Activated CD4-positive, CD25-positive, alpha-beta regulatory T cell treated with anti-CD3 and anti-CD28 coated beads, Interleukin-2, amount 50 U/mL, for 16 hours (primary cell): ENCODE measurements at regions not wholly inside any gene's neighbourhood (a gene's known extent, or its start where the extent isn't known, plus 50 kb on each side); places are given as distances from the start of the nearest gene placed in this dataset.

Source experiments
- DNase-seq: peaks from one replicate; pipeline ENCODE4 v3.0.0-alpha.2; 2020; ENCODE audit warnings: low read depth, low spot score

DNA sequence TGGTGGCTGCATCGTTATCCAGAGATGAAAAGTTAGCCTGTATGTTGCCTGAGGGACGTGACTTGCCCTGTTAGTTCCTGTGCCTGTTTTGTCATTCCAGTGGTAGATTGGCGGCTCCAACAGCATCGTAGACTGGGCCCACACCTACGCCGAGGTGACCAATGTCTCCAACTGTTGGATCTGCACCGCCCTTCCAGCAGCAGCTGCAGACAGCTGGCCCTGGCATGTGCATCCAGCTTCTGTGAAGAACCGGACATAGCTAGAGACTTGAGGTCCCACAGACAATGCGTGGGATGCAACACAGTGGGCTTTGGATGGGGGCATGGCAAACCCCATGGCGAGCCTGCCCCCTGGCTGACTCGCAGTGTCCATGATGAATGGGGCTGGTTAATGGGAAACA is 93.0 kb upstream of the TMPO start:
- DNase-seq = no peak

DNA sequence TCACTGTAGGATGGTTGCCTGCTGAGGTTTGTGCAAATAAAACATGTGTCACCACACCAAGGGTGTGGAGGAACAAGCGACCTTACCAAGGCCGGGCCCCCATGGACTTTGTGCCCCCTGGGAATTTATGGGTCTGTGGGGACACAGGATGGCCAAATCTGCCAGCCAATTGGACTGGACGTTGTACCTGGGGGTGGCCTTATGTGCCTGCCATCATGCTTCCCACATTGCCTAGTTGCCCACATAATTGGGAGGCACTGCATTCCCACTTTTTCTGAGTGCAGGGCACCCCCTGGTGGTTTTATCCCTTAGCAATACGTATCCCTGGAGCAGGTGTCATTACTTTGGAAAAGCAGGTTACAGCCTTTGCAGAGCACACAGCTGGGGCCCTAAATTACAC is 92.6 kb upstream of the TMPO start:
- no peak for DNase-seq

DNA sequence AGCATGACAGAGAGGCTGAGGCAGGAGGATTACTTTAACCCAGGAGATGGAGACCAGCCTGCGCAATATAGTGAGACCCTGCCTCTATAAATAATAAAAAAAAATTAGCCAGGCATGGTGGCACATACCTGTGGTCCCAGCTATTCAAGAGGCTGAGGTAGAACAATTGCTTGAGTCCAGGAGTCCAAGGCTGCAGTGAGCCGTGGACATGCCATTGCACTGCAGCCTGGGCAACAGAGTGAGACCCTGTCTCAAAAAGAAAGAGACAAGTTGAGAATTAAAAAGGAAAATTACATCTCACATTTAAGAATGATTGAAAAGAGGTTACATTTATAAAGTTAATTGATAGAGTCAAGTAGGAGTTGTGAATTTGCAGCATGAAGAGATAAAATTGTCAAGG is 91.4 kb upstream of the TMPO start:
- no peak for DNase-seq

DNA sequence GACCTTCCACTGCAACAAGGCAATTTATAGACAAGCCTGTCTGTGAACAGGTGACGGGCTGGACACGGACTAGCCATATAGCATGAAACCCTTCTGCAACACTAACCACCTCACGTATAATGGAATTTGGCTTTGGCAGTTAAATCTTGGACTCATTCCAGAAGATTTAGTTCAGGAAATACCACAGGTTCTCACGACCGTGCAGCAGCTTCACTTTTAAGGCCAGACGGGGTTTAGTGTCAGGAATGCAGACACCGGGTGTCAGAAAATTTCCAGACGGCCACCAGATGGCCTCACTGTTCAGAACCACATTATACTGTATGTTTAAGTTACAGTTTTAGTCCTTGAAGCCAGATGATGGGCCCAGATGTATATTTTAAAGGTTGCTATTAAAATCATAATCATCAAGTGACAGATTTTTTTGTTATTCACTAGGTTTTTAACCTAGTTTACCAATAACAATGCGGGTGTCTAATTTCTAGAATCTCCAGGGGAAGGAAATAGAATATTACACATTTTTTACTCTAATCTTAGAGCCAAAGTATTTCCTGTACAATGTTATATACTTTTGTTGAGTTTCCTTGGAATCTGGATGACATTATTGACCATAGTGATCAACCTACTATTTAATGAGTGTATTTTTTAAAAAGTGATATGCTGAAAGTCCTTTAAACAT is 90.5 kb upstream of the TMPO start:
- no peak for DNase-seq

DNA sequence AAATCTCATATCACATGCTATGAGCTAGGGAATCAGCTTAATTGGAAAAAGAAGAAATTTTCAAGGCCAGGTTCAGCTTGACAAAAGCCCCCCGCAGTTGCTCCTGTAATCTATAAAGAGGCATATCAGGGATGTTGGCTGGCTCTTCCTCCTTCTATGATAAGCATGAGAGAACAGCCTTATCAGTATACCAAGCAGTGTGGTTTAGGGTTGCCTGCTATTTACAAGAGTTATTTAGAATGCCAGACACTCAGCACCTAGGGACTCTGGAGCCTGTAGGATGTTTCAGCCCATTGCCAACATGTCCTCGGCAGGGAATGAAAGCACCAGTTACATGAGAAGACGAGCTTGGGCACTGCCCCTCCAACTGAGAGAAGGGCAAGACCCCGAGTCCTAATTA is 89.5 kb upstream of the TMPO start:
- no peak for DNase-seq

DNA sequence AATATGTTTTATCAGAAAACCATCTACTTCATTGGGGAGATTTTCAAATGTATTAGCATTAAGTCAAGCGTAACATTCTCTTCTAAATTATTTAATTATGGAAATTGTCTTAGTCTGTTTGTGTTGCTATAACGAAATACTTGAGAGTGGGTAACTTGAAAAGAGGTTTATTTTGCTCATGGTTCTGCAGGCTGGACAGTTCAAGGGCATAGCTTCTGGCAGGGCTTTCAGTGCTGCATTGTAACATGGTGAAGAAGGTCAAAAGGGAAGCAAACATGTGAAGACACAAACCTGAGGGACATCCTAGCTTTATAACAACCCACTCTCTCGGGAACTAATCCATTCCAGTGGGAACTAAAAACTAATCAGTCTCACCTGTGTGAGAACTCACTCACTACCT is 84.3 kb upstream of the TMPO start:
- DNase-seq = no peak

DNA sequence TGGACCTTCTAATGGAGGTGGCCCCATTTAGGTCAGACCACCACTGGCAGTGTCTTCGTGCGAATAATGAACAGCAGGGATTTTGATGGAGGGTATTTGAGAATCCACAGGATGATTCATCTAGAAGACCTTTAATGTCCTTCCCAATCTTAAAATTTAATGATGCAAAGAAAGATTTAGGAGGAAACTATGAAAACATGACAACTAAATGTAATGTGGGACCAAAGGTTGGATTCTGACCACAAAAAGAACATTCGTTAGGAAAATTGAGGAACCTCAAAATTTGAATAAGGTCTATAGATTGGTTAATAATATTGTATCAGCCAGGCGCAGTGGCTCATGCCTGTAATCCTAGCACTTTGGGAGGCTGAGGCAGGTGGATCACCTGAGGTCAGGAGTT is 78.2 kb upstream of the TMPO start:
- DNase-seq = no peak

DNA sequence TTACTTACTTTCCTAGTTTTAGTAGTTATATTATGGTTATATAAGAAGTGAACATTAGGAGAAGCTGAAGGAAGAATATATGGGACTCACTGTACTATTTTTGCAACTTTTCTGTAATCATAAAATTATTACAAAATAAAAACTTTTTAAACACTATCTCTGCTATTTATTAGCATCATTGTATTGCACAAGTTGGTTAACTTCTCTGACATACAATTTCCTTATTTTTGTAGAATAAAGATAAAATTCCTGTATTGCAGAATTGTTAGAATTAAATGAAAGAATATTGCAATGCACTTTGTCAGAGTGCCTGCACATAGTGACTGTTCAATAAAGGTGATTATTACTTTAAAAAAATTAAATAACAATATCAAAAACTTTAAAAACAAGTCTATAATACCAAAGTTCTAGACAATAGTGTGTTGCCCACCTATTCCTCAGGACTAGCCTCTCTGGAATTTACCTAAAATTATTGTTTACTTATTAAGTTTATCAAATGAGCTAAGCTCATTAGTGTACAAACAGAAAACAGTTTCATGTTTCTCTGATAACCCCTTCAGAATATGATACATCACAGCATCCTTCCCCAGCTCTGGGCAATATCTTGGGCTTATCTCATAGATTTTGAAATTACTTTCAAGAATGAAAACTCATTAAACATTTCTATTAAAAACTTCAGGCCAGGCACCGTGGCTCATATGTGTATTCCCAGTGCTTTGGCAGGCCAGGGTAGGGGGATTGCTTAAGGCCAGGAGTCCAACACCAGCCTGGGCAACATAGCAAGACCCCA is 77.4 kb upstream of the TMPO start:
- no peak for DNase-seq

DNA sequence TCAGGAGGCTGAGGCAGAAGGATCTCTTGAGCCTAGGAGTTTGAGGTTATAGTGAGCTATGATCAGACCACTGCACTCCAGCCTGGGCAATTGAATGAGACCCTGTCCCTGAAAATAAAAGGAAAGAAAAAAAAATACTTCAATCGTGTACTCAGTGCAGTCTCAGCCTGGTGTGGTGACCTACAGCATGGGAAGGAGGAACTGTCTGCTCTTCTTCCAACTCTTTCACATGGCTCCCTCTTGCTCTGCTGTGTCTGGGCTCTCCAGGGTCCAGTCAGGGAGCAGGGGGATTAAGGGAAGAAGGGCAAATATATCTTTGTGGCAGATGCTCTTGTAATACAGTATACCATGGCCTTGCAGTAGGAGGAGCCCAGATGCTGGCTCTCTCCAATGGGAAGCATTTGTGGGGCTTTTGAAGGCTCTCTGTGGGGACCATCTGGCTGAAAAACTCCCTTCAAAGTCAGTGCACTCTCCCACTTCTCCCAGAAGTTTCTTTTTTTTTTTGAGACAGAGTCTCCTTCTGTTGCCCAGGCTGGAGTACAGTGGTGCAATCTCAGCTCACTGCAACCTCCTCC is 76.6 kb upstream of the TMPO start:
- DNase-seq = no peak

DNA sequence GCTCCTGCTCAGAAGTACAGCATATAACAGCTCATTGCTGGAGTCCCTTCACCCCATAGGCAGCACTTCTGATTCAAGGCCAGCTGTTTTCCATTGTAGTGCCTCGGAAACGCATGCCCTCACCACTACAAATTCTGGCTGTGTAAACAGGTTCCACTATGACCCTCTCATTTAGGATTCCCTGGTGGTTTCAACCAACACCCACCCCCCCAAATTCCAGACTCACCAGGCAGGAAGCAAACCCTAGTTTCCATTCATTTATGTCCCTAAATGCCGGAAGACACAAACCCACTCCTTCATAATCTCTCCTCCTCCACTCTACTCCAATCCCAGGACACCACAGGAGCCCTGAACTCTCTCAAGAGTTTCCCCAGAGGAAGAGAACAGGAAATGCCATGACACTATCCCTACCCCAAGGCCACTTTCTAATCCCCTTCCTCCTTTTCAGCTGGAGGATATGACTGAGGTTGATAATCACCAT is 75.9 kb upstream of the TMPO start:
- no peak for DNase-seq

DNA sequence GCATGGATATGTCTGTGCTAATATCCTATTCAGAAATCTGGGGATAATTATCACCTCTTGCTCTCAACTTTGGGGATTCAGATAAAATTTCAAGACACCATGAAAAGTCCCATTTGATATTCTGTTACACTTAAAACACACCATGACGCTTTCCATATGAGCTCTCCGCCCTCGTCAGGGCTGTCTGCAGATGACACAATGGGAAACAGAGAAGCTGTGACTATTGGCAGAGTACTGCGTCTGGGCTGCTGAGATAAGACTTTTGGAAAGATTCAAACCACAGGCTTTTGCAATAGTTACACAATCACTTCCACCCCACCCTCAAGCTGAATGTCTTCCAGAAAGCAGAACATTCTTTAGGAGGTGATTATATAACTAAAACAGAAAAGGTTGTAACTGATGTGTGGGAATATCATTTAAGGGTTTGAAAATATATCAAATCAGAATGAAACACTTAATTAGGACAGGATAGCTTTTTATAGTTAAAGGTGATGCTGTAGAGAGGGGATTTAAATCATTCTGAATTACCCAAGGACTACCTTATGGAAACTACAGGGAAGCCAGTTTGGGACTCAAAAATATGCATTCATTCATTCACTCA is 75.3 kb upstream of the TMPO start:
- DNase-seq = no peak

DNA sequence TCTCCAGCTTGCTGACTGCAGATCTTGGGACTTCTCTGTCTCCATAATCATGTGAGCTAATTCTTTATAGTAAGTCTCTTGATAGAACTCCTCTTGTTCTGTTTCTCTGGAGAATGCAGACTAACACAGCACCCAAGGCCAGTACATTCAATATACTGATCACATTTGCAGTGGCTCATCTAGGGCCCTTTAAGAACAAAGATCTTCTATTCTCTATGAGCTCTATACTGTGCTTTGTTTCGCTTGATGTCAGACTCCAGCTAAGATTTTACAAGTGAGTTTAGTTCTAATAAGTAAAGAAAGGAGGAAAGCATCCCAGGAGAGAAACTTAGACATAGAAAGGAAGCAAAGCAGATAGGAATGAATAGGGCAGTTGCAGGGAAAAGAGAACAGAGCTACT is 69.3 kb upstream of the TMPO start:
- no peak for DNase-seq

DNA sequence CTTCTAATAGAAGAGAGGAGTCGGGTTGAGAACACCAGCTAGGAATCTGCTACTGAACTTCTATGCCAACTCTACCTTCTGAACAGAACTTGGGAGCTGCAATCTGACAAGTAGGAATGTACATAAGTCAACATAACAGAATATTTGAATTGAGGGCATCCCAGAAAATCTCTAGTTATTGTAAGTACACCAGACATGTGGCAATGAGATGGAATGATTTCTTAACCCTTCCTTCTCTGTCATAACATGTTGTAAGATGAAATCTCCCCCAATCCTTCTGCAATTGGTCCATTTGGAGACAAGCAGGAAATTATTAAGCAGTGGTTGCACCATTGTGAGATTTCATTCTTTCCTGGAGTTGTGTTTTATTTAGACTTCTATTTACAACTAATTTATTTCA is 68.7 kb upstream of the TMPO start:
- no peak for DNase-seq

DNA sequence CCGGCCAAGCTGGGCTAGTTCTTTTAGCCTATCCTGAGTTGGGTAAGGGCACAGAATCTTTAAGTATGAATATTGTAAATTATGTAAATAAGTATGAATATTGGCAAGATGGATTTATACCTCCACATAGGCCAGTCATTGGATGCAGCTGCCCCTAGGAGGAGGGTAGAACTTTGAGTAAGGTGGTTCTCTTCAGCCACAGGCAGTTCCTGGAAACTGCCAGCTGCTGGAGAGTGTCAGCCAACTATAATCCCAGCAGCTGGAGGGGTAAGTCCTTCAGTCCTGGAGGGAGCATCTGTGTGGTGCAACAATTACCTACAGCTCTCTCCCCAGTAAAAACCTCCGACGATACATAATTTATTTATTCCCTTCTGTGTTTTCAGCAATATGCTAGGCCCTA is 65.8 kb upstream of the TMPO start:
- DNase-seq = no peak

DNA sequence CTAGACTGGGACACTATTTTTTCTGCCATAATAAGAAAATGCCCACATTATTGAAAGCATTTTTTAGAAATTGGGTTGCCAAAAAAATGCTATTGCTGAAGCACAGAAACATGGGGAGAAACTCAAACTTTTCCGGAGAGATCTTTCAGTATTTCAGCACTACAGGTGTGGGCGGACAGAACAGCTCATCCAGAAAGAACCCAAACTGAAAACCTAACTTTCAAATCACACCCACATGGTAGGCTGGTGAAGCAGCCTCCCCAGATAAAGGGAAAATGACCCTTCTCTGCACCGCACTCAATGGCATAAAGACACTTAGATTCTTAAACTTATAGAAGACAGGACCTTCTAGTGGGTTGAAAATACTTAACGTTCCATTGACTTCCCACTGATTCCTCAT is 62.3 kb upstream of the TMPO start:
- DNase-seq = no peak

DNA sequence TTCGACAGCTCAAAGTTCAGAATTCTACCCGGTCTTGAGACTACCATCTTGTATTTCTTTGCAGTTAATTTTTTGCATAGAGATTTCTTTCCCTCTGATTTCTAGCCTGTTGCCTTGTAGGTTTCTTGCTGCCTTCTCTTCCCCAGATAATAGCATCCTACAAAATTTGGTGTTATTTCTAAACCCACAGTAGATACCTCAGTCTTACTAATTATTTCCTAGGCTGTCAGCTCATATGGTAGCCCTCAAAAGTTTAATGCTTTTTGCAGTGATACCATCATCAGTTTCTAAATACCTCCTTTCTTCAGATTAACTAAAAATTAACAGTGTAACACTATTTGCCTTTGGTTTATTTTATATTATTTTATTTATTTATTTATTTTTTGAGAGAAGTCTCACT is 61.9 kb upstream of the TMPO start:
- no peak for DNase-seq

DNA sequence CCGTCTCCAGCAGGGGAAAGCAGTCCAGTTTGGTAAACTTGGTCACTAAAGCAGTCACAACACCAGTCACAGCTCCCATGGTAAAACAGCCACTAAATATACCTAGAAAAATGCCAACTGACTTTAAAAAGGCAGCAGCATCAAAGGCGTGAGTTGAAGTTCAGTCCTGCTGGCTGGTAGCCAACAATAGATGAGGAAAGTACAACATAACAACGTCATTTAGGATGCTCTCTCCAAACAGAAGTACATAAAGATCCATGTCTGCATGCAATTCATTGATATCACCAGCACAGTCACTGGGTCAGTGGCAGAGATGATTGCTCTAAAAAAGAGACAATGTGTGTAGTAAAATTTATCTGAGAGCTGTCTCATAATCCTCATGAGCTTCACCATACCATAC is 59.3 kb upstream of the TMPO start:
- DNase-seq = no peak

DNA sequence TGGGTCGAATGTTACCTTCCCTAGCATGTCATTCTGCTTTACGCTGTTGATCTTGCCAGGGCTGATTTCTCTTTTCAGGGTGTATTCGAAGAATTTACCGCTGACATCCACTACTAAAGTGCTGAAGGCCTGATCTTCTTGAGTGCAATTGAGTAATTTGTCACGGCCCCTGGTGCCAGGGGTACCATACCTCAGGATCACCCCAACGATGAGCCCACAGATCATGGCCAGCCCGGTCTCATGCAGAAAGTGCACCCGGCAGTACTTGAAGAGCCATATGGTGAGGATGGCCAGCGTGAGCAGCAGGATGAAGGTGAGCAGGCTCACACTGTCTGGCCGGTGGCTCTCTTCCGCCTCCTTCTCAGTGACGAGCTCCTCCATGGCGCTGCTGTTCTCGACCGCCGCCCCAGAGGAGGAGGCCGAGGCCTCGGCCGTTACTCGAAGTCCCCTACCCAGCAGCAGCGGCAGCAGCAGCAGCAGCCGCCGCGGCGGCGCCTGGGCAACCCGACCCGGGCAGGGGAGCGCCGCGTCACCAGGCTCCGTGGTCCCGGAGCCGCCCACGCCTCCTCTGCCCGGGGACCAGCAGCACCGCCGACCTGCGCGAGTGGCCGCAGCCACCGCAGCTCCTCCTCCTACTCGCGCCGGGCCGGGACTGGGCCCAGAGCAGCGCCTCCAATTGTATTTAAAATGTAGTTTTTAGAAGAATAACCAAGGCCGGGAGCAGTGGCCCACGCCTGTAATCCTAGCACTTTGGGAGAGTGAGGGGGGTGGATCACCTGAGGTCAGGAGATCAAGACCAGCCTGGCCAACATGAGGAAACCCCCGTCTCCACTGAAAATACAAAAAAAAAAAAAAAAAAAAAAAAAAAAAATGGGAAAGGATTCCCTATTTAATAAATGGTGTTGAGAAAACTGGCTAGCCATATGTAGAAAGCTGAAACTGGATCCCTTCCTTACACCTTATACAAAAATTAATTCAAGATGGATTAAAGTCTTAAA is 58.5 kb upstream of the TMPO start:
- DNase-seq = no peak

DNA sequence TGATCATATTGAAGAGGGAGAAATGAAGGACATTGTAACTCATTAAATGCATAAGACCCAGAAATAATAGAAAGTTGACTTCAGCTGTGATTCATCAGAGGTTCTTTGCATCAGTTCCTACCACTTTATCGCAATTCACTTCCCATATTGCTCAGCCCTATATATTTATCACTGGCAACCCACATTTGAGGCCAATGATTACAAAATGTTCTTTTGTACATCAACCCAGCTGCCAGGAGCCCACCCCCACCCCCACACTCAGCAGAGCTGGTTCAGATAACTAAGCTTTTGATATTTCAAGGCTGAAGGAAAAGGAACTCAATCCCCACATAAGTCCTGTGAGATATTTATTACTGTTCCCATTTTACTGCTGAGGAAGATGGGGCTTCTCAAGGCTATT is 51.2 kb upstream of the TMPO start:
- DNase-seq = no peak

DNA sequence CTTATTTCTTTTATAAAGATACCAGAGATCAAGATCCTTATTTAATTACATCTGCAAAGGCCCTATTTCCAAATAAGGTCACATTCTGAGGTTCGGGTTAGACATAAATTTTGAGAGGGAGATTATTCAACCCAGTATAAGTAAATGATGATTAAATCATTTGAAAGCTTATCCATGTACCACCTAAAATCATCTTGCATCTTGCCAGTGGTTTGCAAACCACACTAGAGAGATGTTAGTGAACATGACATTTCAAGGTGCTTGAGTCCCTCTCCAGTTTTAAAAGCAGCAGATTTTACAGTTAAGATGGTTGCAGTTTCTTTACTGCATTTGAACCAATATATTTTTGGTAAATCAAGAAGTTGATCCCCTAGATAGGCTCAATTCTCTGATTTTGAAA is 49.9 kb upstream of the TMPO start:
- DNase-seq = no peak
